GM19397 (cell line): ENCODE measurements at regions not wholly inside any gene's neighbourhood (a gene's known extent, or its start where the extent isn't known, plus 50 kb on each side); places are given as distances from the start of the nearest gene placed in this dataset.
"Not testable (repeated sequence)": the region's sequence is repeated elsewhere in the genome, so short reads cannot be mapped to it uniquely, and the experiment has no call there.

Source experiments
- ATAC-seq: cut with Tn5 transposase; IDR thresholded peaks from one replicate; pipeline ENCODE4 v1.9.1; 2021; ENCODE audit warnings: mild to moderate bottlenecking, moderate library complexity; ENCODE audit not compliant: unreplicated experiment

GRCh38 chr4:154907345-154908045 lies 126.4 kb downstream of the RBM46 start:
- not testable (repeated sequence) for ATAC-seq

- no peak for ATAC-seq
These were observed 127.1 kb downstream of the RBM46 start for GRCh38 chr4:154908168-154908567.

GRCh38 chr4:154911097-154911496 lies 130.0 kb downstream of the RBM46 start:
- ATAC-seq = no peak

- no peak for ATAC-seq
These were observed 130.6 kb downstream of the RBM46 start for GRCh38 chr4:154911608-154912098.

GRCh38 chr4:154916068-154916467 lies 135.0 kb downstream of the RBM46 start:
- no peak for ATAC-seq

GRCh38 chr4:154927126-154927680 lies 146.1 kb downstream of the RBM46 start:
- ATAC-seq = no peak

GRCh38 chr4:154928640-154929257 lies 147.7 kb downstream of the RBM46 start:
- ATAC-seq = no peak

- no peak for ATAC-seq
These were observed 155.8 kb downstream of the RBM46 start for GRCh38 chr4:154936873-154937272.

- no peak for ATAC-seq
These were observed 158.8 kb downstream of the RBM46 start for GRCh38 chr4:154939851-154940250.

GRCh38 chr4:154942176-154942575 lies 161.1 kb downstream of the RBM46 start:
- ATAC-seq = no peak

GRCh38 chr4:154944996-154945395 lies 163.9 kb downstream of the RBM46 start:
- ATAC-seq = no peak

- ATAC-seq = no peak
These were observed 165.0 kb downstream of the RBM46 start for GRCh38 chr4:154946113-154946512.

- no peak for ATAC-seq
These were observed 172.6 kb downstream of the RBM46 start for GRCh38 chr4:154953691-154954090.

GRCh38 chr4:154954117-154954516 lies 173.0 kb downstream of the RBM46 start:
- no peak for ATAC-seq

GRCh38 chr4:154958121-154958520 lies 177.0 kb downstream of the RBM46 start:
- ATAC-seq = no peak

- no peak for ATAC-seq
These were observed 177.7 kb downstream of the RBM46 start for GRCh38 chr4:154958621-154959358.

GRCh38 chr4:154959756-154960155 lies 178.7 kb downstream of the RBM46 start:
- ATAC-seq = no peak

GRCh38 chr4:154960476-154960875 lies 179.4 kb downstream of the RBM46 start:
- no peak for ATAC-seq

GRCh38 chr4:154961263-154961662 lies 180.2 kb downstream of the RBM46 start:
- ATAC-seq = peak; percentile 69

- no peak for ATAC-seq
These were observed 192.4 kb downstream of the RBM46 start for GRCh38 chr4:154973244-154974035.

GRCh38 chr4:154977228-154977627 lies 196.2 kb downstream of the RBM46 start:
- ATAC-seq = no peak
